ENCODE measurements at regions not wholly inside any gene's neighbourhood (a gene's known extent, or its start where the extent isn't known, plus 50 kb on each side); places are given as distances from the start of the nearest gene placed in this dataset.
"Not testable (repeated sequence)": the region's sequence is repeated elsewhere in the genome, so short reads cannot be mapped to it uniquely, and the experiment has no call there.

GRCh38 chr6:21745543-21746337 is 152.2 kb downstream of the SOX4 start:
- no peak for DNase-seq

GRCh38 chr6:21747441-21747840 is 153.9 kb downstream of the SOX4 start:
- DNase-seq = no peak

- peak; percentile 59 for DNase-seq
These were observed 154.9 kb downstream of the SOX4 start for GRCh38 chr6:21748343-21749056.

GRCh38 chr6:21749754-21750153 is 156.2 kb downstream of the SOX4 start:
- no peak for DNase-seq

GRCh38 chr6:21750575-21750974 is 157.0 kb downstream of the SOX4 start:
- DNase-seq = no peak

- DNase-seq = no peak
These were observed 158.1 kb downstream of the SOX4 start for GRCh38 chr6:21751608-21752007.

GRCh38 chr6:21752054-21752811 is 158.7 kb downstream of the SOX4 start:
- no peak for DNase-seq

GRCh38 chr6:21753241-21754108 is 159.9 kb downstream of the SOX4 start:
- DNase-seq = no peak

GRCh38 chr6:21754891-21755290 is 161.3 kb downstream of the SOX4 start:
- no peak for DNase-seq

- no peak for DNase-seq
These were observed 162.9 kb downstream of the SOX4 start for GRCh38 chr6:21756487-21756886.

- DNase-seq = not testable (repeated sequence)
These were observed 163.8 kb downstream of the SOX4 start for GRCh38 chr6:21757392-21757791.

- DNase-seq = no peak
These were observed 166.2 kb downstream of the SOX4 start for GRCh38 chr6:21759721-21760120.

GRCh38 chr6:21761053-21761730 is 167.6 kb downstream of the SOX4 start:
- DNase-seq = not testable (repeated sequence)

GRCh38 chr6:21764989-21765388 is 171.4 kb downstream of the SOX4 start:
- no peak for DNase-seq

- DNase-seq = no peak
These were observed 174.5 kb downstream of the SOX4 start for GRCh38 chr6:21767891-21768648.

- DNase-seq = peak; percentile 25
These were observed 175.9 kb downstream of the SOX4 start for GRCh38 chr6:21769405-21769861.

- DNase-seq = no peak
These were observed 176.4 kb downstream of the SOX4 start for GRCh38 chr6:21769968-21770367.

GRCh38 chr6:21771626-21772320 is 178.2 kb downstream of the SOX4 start:
- no peak for DNase-seq

GRCh38 chr6:21772477-21772876 is 178.9 kb downstream of the SOX4 start:
- DNase-seq = no peak

- no peak for DNase-seq
These were observed 179.5 kb downstream of the SOX4 start for GRCh38 chr6:21772884-21773575.

All from DMS 273 treated with DMSO at 0.1 percent for 48 hours (cell line).